WTC11 (cell line): ENCODE measurements at regions not wholly inside any gene's neighbourhood (a gene's known extent, or its start where the extent isn't known, plus 50 kb on each side); places are given as distances from the start of the nearest gene placed in this dataset.

Experiments
- ATAC-seq: fragments of 200-7000 bp; cut with Tn5 transposase; 2 replicates; pipeline ENCODE4 v1.10.0; 2021; ENCODE audit warnings: mild to moderate bottlenecking, moderate library complexity
- CTCF ChIA-PET: fragments of 300-600 bp; sonication (Branson Sonifier 250); formaldehyde crosslinking; loops from one replicate; lab custom pipeline; 2021; ENCODE audit warnings: antibody characterized with exemption; lab: Charles Lee
- POLR2A ChIA-PET: fragments of 350-600 bp; sonication (Branson Sonifier 250); formaldehyde crosslinking; loops from one replicate; lab custom pipeline; 2021; ENCODE audit warnings: antibody characterized with exemption; lab: Charles Lee
- DNase-seq: peaks from one replicate; pipeline ENCODE4 v3.0.0; 2021; ENCODE audit warnings: low spot score
- H3K27ac Mint-ChIP-seq: 2 replicates; pipeline ENCODE4 v1.8.0; 2021; ENCODE audit warnings: mixed read lengths
- H3K27me3 Mint-ChIP-seq: 2 replicates; pipeline ENCODE4 v1.8.0; 2021; ENCODE audit warnings: low read depth, mild to moderate bottlenecking, moderate library complexity, mixed read lengths
- H3K36me3 Mint-ChIP-seq: 2 replicates; pipeline ENCODE4 v1.8.0; 2021; ENCODE audit warnings: mixed read lengths
- H3K4me1 Mint-ChIP-seq: 2 replicates; pipeline ENCODE4 v1.8.0; 2022; ENCODE audit warnings: mixed read lengths
- H3K4me3 Mint-ChIP-seq: 2 replicates; pipeline ENCODE4 v1.8.0; 2021; ENCODE audit warnings: mild to moderate bottlenecking, moderate library complexity, mixed read lengths
- H3K9me3 Mint-ChIP-seq: 2 replicates; pipeline ENCODE4 v1.8.0; 2021; ENCODE audit warnings: mixed read lengths
- AFF4 ChIP-seq: sonication (generic); formaldehyde crosslinking; IDR thresholded peaks from 2 replicates; pipeline ENCODE4 v1.8.1; 2023; ENCODE audit warnings: mild to moderate bottlenecking, missing genetic modification reagents, borderline replicate concordance
- AR ChIP-seq: fragments of 250-450 bp; sonication (Bioruptor Pico); IDR thresholded peaks from 2 replicates; pipeline ENCODE4 v1.9.0; 2021; ENCODE audit warnings: mild to moderate bottlenecking
- E2F5 ChIP-seq: sonication (generic); formaldehyde crosslinking; IDR thresholded peaks from 2 replicates; pipeline ENCODE4 v1.8.1; 2022; ENCODE audit warnings: mild to moderate bottlenecking, moderate library complexity, missing genetic modification reagents
- ETV6 ChIP-seq: sonication (generic); formaldehyde crosslinking; IDR thresholded peaks from 2 replicates; pipeline ENCODE4 v1.8.1; 2022; ENCODE audit warnings: mild to moderate bottlenecking, missing genetic modification reagents
- FOXK1 ChIP-seq: sonication (generic); formaldehyde crosslinking; IDR thresholded peaks from 2 replicates; pipeline ENCODE4 v1.8.0; 2022; ENCODE audit warnings: mild to moderate bottlenecking, moderate library complexity, missing genetic modification reagents
- FOXP1 ChIP-seq: sonication (generic); formaldehyde crosslinking; IDR thresholded peaks from 2 replicates; pipeline ENCODE4 v1.8.0; 2022; ENCODE audit warnings: missing genetic modification reagents, mild to moderate bottlenecking, moderate library complexity, borderline replicate concordance
- GABPB1 ChIP-seq: sonication (generic); formaldehyde crosslinking; IDR thresholded peaks from 2 replicates; pipeline ENCODE4 v1.8.1; 2023; ENCODE audit warnings: mild to moderate bottlenecking, missing genetic modification reagents
- HMGA2 ChIP-seq: fragments of 250-450 bp; sonication (Bioruptor Pico); IDR thresholded peaks from 2 replicates; pipeline ENCODE4 v1.4.0; 2021; ENCODE audit warnings: mild to moderate bottlenecking, moderate library complexity
- MAX ChIP-seq: sonication (generic); formaldehyde crosslinking; IDR thresholded peaks from 2 replicates; pipeline ENCODE4 v1.8.0; 2022; ENCODE audit warnings: mild to moderate bottlenecking, missing genetic modification reagents
- NFE2L1 ChIP-seq: sonication (generic); formaldehyde crosslinking; IDR thresholded peaks from 2 replicates; pipeline ENCODE4 v1.8.1; 2023; ENCODE audit warnings: missing genetic modification reagents
- SMAD4 ChIP-seq: sonication (generic); formaldehyde crosslinking; IDR thresholded peaks from 2 replicates; pipeline ENCODE4 v1.8.0; 2022; ENCODE audit warnings: mild to moderate bottlenecking, missing genetic modification reagents
- SP1 ChIP-seq: sonication (generic); formaldehyde crosslinking; conservative IDR thresholded peaks from 2 replicates; pipeline ENCODE4 v1.8.1; 2022; ENCODE audit warnings: missing genetic modification reagents
- ZNF232 ChIP-seq: sonication (generic); formaldehyde crosslinking; IDR thresholded peaks from 2 replicates; pipeline ENCODE4 v1.8.0; 2022; ENCODE audit warnings: mild to moderate bottlenecking, missing genetic modification reagents
- TF ChIP-seq, protein P1 (sequence below): sonication (generic); formaldehyde crosslinking; IDR thresholded peaks from 2 replicates; pipeline ENCODE4 v1.8.0; 2022; ENCODE audit warnings: missing genetic modification reagents
- TF ChIP-seq, protein P2 (sequence below): fragments of 250-450 bp; sonication (Bioruptor Pico); IDR thresholded peaks from 2 replicates; pipeline ENCODE4 v1.9.0; 2021; ENCODE audit warnings: mild to moderate bottlenecking
- TF ChIP-seq, protein P3 (sequence below): sonication (generic); formaldehyde crosslinking; IDR thresholded peaks from 2 replicates; pipeline ENCODE4 v1.8.1; 2023; ENCODE audit warnings: mild to moderate bottlenecking, missing genetic modification reagents, moderate library complexity

GRCh38 chr20:24763386-24764026 is 185.6 kb upstream of the CST7 start:
- ATAC-seq (no peak), DNase-seq (no peak)
- Mint-ChIP-seq H3K27me3 (no peaks in the 10 kb centered on the region), H3K27ac (no peak overlapping the region), H3K4me1 (peaks cover 9% of the 10 kb centered on the region), H3K4me3 (no peak overlapping the region), H3K9me3 (peaks cover 19% of the 10 kb centered on the region), H3K36me3 (peaks cover 8% of the 10 kb centered on the region)
- TF ChIP-seq GABPB1 (no peak), SP1 (no peak), E2F5 (CRISPR knock-in tag) (no peak), AFF4 (CRISPR knock-in tag) (no peak), FOXP1 (CRISPR knock-in tag) (no peak), NFE2L1 (no peak), ETV6 (CRISPR knock-in tag) (no peak), HMGA2 (CRISPR knock-in tag) (no peak), AR (CRISPR knock-in tag) (no peak), FOXK1 (CRISPR knock-in tag) (no peak), ZNF232 (CRISPR knock-in tag) (no peak), MAX (CRISPR knock-in tag) (no peak), SMAD4 (CRISPR knock-in tag) (no peak)
- TF ChIP-seq, protein P1, sequence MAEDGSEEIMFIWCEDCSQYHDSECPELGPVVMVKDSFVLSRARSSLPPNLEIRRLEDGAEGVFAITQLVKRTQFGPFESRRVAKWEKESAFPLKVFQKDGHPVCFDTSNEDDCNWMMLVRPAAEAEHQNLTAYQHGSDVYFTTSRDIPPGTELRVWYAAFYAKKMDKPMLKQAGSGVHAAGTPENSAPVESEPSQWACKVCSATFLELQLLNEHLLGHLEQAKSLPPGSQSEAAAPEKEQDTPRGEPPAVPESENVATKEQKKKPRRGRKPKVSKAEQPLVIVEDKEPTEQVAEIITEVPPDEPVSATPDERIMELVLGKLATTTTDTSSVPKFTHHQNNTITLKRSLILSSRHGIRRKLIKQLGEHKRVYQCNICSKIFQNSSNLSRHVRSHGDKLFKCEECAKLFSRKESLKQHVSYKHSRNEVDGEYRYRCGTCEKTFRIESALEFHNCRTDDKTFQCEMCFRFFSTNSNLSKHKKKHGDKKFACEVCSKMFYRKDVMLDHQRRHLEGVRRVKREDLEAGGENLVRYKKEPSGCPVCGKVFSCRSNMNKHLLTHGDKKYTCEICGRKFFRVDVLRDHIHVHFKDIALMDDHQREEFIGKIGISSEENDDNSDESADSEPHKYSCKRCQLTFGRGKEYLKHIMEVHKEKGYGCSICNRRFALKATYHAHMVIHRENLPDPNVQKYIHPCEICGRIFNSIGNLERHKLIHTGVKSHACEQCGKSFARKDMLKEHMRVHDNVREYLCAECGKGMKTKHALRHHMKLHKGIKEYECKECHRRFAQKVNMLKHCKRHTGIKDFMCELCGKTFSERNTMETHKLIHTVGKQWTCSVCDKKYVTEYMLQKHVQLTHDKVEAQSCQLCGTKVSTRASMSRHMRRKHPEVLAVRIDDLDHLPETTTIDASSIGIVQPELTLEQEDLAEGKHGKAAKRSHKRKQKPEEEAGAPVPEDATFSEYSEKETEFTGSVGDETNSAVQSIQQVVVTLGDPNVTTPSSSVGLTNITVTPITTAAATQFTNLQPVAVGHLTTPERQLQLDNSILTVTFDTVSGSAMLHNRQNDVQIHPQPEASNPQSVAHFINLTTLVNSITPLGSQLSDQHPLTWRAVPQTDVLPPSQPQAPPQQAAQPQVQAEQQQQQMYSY (CRISPR knock-in tag): no peak
- TF ChIP-seq, protein P2, sequence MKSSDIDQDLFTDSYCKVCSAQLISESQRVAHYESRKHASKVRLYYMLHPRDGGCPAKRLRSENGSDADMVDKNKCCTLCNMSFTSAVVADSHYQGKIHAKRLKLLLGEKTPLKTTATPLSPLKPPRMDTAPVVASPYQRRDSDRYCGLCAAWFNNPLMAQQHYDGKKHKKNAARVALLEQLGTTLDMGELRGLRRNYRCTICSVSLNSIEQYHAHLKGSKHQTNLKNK (CRISPR knock-in tag): no peak
- TF ChIP-seq, protein P3, sequence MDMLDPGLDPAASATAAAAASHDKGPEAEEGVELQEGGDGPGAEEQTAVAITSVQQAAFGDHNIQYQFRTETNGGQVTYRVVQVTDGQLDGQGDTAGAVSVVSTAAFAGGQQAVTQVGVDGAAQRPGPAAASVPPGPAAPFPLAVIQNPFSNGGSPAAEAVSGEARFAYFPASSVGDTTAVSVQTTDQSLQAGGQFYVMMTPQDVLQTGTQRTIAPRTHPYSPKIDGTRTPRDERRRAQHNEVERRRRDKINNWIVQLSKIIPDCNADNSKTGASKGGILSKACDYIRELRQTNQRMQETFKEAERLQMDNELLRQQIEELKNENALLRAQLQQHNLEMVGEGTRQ: no peak
- ChIA-PET POLR2A (no interaction called here), CTCF (no interaction called here)
